Spinal cord (tissue), 9 donors: ENCODE measurements at regions not wholly inside any gene's neighbourhood (a gene's known extent, or its start where the extent isn't known, plus 50 kb on each side); places are given as distances from the start of the nearest gene placed in this dataset.

Experiments used
- DNase-seq, 6 donors: peaks; one replicate each; pipeline versions ENCODE4 v3.0.0 to v3.0.0-alpha.2; 2013 to 2015; ENCODE audit warnings: low spot score in 6 of 6, low read depth in 4 of 6
- H3K27ac ChIP-seq: one replicate; pipeline ENCODE4 v1.5.1; 2013; ENCODE audit warnings: low read depth, low read length, control low read depth
- H3K27me3 ChIP-seq: one replicate; pipeline ENCODE4 v1.6.1; 2013; ENCODE audit warnings: low read length; ENCODE audit not compliant: control insufficient read depth, insufficient read depth
- H3K36me3 ChIP-seq: one replicate; pipeline ENCODE4 v1.6.1; 2013; ENCODE audit warnings: low read length; ENCODE audit not compliant: control insufficient read depth, insufficient read depth
- H3K4me1 ChIP-seq: one replicate; pipeline ENCODE4 v1.6.1; 2013; ENCODE audit warnings: low read length; ENCODE audit not compliant: control insufficient read depth, insufficient read depth
- H3K4me3 ChIP-seq: one replicate; pipeline ENCODE4 v1.5.1; 2013; ENCODE audit warnings: low read depth, low read length, control low read depth
- H3K9me3 ChIP-seq: one replicate; pipeline ENCODE4 v1.6.1; 2013; ENCODE audit warnings: low read length; ENCODE audit not compliant: control insufficient read depth, insufficient read depth
- WGBS: methylation state at CpG from one replicate; pipeline ENCODE4 v1.1.5; 2013; ENCODE audit warnings: missing lambda C conversion rate; ENCODE audit not compliant: insufficient coverage; 5-methylcytosine and 5-hydroxymethylcytosine counted together
- donor health status: healthy.

GRCh38 chr16:79501446-79501845 is 99.1 kb downstream of the MAF start:
- WGBS = no CpG with 5 or more reads among the region's 4 CpGs

GRCh38 chr16:79500866-79501265 is 99.7 kb downstream of the MAF start:
- no peaks in the 10 kb centered on the region for H3K4me1 ChIP-seq
- H3K27ac ChIP-seq = no peak overlapping the region
- no peak for DNase-seq
- H3K9me3 ChIP-seq = no peaks in the 10 kb centered on the region
- 93% methylated on average over 2 of the region's 2 CpGs for WGBS
- H3K4me3 ChIP-seq = no peak overlapping the region
- H3K36me3 ChIP-seq = no peaks in the 10 kb centered on the region
- no peaks in the 10 kb centered on the region for H3K27me3 ChIP-seq

More at GRCh38 chr16:79501446-79501845, 99.1 kb downstream of the MAF start:
- Histone ChIP-seq H3K9me3 (no peaks in the 10 kb centered on the region), H3K4me1 (no peaks in the 10 kb centered on the region), H3K27ac (no peak overlapping the region), H3K27me3 (no peaks in the 10 kb centered on the region), H3K36me3 (no peaks in the 10 kb centered on the region), H3K4me3 (no peak overlapping the region)
- no peak for DNase-seq

GRCh38 chr16:79500286-79500685 is 100.3 kb downstream of the MAF start:
- WGBS = 80% methylated on average over 1 of the region's 2 CpGs
- H3K27me3 ChIP-seq = no peaks in the 10 kb centered on the region
- no peaks in the 10 kb centered on the region for H3K9me3 ChIP-seq
- no peak for DNase-seq
- H3K27ac ChIP-seq = no peak overlapping the region
- H3K4me3 ChIP-seq = no peak overlapping the region
- no peaks in the 10 kb centered on the region for H3K4me1 ChIP-seq
- H3K36me3 ChIP-seq = no peaks in the 10 kb centered on the region

GRCh38 chr16:79498928-79499327 is 101.6 kb downstream of the MAF start:
- Histone ChIP-seq H3K27me3 (no peaks in the 10 kb centered on the region), H3K4me3 (no peak overlapping the region), H3K27ac (no peak overlapping the region), H3K4me1 (no peaks in the 10 kb centered on the region), H3K9me3 (peaks cover 3% of the 10 kb centered on the region), H3K36me3 (no peaks in the 10 kb centered on the region)
- DNase-seq = no peak
- 75% methylated on average over 1 of the region's 1 CpG for WGBS

GRCh38 chr16:79497606-79498350 is 102.8 kb downstream of the MAF start:
- Histone ChIP-seq H3K4me3 (no peak overlapping the region), H3K4me1 (no peaks in the 10 kb centered on the region), H3K27ac (no peak overlapping the region), H3K27me3 (no peaks in the 10 kb centered on the region), H3K9me3 (peaks cover 3% of the 10 kb centered on the region), H3K36me3 (no peaks in the 10 kb centered on the region)
- no CpG with 5 or more reads among the region's 6 CpGs for WGBS
- DNase-seq = no peak

- Histone ChIP-seq H3K36me3 (no peaks in the 10 kb centered on the region), H3K27ac (no peak overlapping the region), H3K4me1 (no peaks in the 10 kb centered on the region), H3K9me3 (peaks cover 3% of the 10 kb centered on the region), H3K4me3 (no peak overlapping the region), H3K27me3 (no peaks in the 10 kb centered on the region)
- WGBS = 83% methylated on average over 1 of the region's 2 CpGs
- DNase-seq = peak in 1 of 6 donors; percentile 24
These were observed 106.6 kb downstream of the MAF start for GRCh38 chr16:79493911-79494310.

GRCh38 chr16:79492036-79492435 is 108.5 kb downstream of the MAF start:
- Histone ChIP-seq H3K27me3 (no peaks in the 10 kb centered on the region), H3K9me3 (peaks cover 3% of the 10 kb centered on the region), H3K4me3 (no peak overlapping the region), H3K4me1 (no peaks in the 10 kb centered on the region), H3K36me3 (no peaks in the 10 kb centered on the region), H3K27ac (no peak overlapping the region)
- 91% methylated on average over 6 of the region's 10 CpGs for WGBS
- DNase-seq = no peak

GRCh38 chr16:79485020-79485419 is 115.5 kb downstream of the MAF start:
- Histone ChIP-seq H3K4me1 (no peaks in the 10 kb centered on the region), H3K36me3 (no peaks in the 10 kb centered on the region), H3K27ac (no peak overlapping the region), H3K27me3 (no peaks in the 10 kb centered on the region), H3K9me3 (no peaks in the 10 kb centered on the region), H3K4me3 (no peak overlapping the region)
- DNase-seq = no peak
- 86% methylated on average over 1 of the region's 3 CpGs for WGBS

GRCh38 chr16:79484237-79484636 is 116.3 kb downstream of the MAF start:
- H3K27me3 ChIP-seq = no peaks in the 10 kb centered on the region
- H3K4me1 ChIP-seq = no peaks in the 10 kb centered on the region
- no peak for DNase-seq
- no peak overlapping the region for H3K27ac ChIP-seq
- H3K4me3 ChIP-seq = no peak overlapping the region
- no peaks in the 10 kb centered on the region for H3K9me3 ChIP-seq
- no peaks in the 10 kb centered on the region for H3K36me3 ChIP-seq
- WGBS = 97% methylated on average over 7 of the region's 7 CpGs

- Histone ChIP-seq H3K27ac (no peak overlapping the region), H3K36me3 (no peaks in the 10 kb centered on the region), H3K4me1 (no peaks in the 10 kb centered on the region), H3K4me3 (no peak overlapping the region), H3K9me3 (no peaks in the 10 kb centered on the region), H3K27me3 (no peaks in the 10 kb centered on the region)
- WGBS = 85% methylated on average over 3 of the region's 3 CpGs
- no peak for DNase-seq
These were observed 117.2 kb downstream of the MAF start for GRCh38 chr16:79483336-79483735.
